ENCODE measurements at regions not wholly inside any gene's neighbourhood (a gene's known extent, or its start where the extent isn't known, plus 50 kb on each side); places are given as distances from the start of the nearest gene placed in this dataset.

GRCh38 chr11:115739146-115739545 is 234.9 kb upstream of the CADM1 start:
- ATAC-seq, result no peak
- TF ChIP-seq, protein P1, sequence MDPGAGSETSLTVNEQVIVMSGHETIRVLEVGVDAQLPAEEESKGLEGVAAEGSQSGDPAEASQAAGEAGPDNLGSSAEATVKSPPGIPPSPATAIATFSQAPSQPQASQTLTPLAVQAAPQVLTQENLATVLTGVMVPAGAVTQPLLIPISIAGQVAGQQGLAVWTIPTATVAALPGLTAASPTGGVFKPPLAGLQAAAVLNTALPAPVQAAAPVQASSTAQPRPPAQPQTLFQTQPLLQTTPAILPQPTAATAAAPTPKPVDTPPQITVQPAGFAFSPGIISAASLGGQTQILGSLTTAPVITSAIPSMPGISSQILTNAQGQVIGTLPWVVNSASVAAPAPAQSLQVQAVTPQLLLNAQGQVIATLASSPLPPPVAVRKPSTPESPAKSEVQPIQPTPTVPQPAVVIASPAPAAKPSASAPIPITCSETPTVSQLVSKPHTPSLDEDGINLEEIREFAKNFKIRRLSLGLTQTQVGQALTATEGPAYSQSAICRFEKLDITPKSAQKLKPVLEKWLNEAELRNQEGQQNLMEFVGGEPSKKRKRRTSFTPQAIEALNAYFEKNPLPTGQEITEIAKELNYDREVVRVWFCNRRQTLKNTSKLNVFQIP (CRISPR knock-in tag; IDR thresholded peaks at IDR 0.05; ENCODE audit: borderline replicate concordance, low read depth), result no peak
- TF ChIP-seq ISL1 (CRISPR knock-in tag; IDR thresholded peaks at IDR 0.05), result no peak
- TF ChIP-seq SNAI2 (CRISPR knock-in tag; IDR thresholded peaks at IDR 0.05), result no peak
- TF ChIP-seq, protein P2, sequence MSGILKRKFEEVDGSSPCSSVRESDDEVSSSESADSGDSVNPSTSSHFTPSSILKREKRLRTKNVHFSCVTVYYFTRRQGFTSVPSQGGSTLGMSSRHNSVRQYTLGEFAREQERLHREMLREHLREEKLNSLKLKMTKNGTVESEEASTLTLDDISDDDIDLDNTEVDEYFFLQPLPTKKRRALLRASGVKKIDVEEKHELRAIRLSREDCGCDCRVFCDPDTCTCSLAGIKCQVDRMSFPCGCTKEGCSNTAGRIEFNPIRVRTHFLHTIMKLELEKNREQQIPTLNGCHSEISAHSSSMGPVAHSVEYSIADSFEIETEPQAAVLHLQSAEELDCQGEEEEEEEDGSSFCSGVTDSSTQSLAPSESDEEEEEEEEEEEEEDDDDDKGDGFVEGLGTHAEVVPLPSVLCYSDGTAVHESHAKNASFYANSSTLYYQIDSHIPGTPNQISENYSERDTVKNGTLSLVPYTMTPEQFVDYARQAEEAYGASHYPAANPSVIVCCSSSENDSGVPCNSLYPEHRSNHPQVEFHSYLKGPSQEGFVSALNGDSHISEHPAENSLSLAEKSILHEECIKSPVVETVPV (CRISPR knock-in tag; IDR thresholded peaks at IDR 0.05), result no peak
- no peak for TF ChIP-seq PATZ1 (CRISPR knock-in tag; IDR thresholded peaks at IDR 0.05; ENCODE audit: borderline replicate concordance)
- TF ChIP-seq, protein P3, sequence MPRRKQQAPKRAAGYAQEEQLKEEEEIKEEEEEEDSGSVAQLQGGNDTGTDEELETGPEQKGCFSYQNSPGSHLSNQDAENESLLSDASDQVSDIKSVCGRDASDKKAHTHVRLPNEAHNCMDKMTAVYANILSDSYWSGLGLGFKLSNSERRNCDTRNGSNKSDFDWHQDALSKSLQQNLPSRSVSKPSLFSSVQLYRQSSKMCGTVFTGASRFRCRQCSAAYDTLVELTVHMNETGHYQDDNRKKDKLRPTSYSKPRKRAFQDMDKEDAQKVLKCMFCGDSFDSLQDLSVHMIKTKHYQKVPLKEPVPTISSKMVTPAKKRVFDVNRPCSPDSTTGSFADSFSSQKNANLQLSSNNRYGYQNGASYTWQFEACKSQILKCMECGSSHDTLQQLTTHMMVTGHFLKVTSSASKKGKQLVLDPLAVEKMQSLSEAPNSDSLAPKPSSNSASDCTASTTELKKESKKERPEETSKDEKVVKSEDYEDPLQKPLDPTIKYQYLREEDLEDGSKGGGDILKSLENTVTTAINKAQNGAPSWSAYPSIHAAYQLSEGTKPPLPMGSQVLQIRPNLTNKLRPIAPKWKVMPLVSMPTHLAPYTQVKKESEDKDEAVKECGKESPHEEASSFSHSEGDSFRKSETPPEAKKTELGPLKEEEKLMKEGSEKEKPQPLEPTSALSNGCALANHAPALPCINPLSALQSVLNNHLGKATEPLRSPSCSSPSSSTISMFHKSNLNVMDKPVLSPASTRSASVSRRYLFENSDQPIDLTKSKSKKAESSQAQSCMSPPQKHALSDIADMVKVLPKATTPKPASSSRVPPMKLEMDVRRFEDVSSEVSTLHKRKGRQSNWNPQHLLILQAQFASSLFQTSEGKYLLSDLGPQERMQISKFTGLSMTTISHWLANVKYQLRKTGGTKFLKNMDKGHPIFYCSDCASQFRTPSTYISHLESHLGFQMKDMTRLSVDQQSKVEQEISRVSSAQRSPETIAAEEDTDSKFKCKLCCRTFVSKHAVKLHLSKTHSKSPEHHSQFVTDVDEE (CRISPR knock-in tag; IDR thresholded peaks at IDR 0.05), result no peak
- no peak for TF ChIP-seq CREB5 (CRISPR knock-in tag; IDR thresholded peaks at IDR 0.05; ENCODE audit: low read depth)
- no peak for TF ChIP-seq ZC3H10 (CRISPR knock-in tag; IDR thresholded peaks at IDR 0.05)
- TF ChIP-seq ZNF565 (CRISPR knock-in tag; conservative IDR thresholded peaks at IDR 0.05; ENCODE audit: low read depth), result no peak
- TF ChIP-seq ZNF8 (CRISPR knock-in tag; IDR thresholded peaks at IDR 0.05), result no peak
- TF ChIP-seq ARNTL (CRISPR knock-in tag; IDR thresholded peaks at IDR 0.05; ENCODE audit: borderline replicate concordance, low read depth), result no peak
- no peak for TF ChIP-seq RARB (CRISPR knock-in tag; IDR thresholded peaks at IDR 0.05)
- TF ChIP-seq CSDC2 (CRISPR knock-in tag; IDR thresholded peaks at IDR 0.05), result no peak
- TF ChIP-seq TOX (CRISPR knock-in tag; IDR thresholded peaks at IDR 0.05; ENCODE audit: borderline replicate concordance), result no peak
- no peak for TF ChIP-seq ZFP3 (CRISPR knock-in tag; IDR thresholded peaks at IDR 0.05)
- TF ChIP-seq ZNF70 (CRISPR knock-in tag; IDR thresholded peaks at IDR 0.05), result no peak
- TF ChIP-seq TCF4 (CRISPR knock-in tag; IDR thresholded peaks at IDR 0.05; ENCODE audit: borderline replicate concordance), result no peak
- no peak for TF ChIP-seq ZFP30 (CRISPR knock-in tag; IDR thresholded peaks at IDR 0.05)
- TF ChIP-seq PPARA (CRISPR knock-in tag; IDR thresholded peaks at IDR 0.05; ENCODE audit: borderline replicate concordance), result no peak
- no peak for TF ChIP-seq ESRRG (CRISPR knock-in tag; IDR thresholded peaks at IDR 0.05)

GRCh38 chr11:115737875-115738274 is 233.7 kb upstream of the CADM1 start:
- TF ChIP-seq PPARA (CRISPR knock-in tag; IDR thresholded peaks at IDR 0.05; ENCODE audit: borderline replicate concordance), result no peak
- no peak for TF ChIP-seq GLIS3 (CRISPR knock-in tag; IDR thresholded peaks at IDR 0.05)
- TF ChIP-seq ZC3H10 (CRISPR knock-in tag; IDR thresholded peaks at IDR 0.05), result no peak
- TF ChIP-seq PATZ1 (CRISPR knock-in tag; IDR thresholded peaks at IDR 0.05; ENCODE audit: borderline replicate concordance), result no peak
- no peak for TF ChIP-seq ESRRG (CRISPR knock-in tag; IDR thresholded peaks at IDR 0.05)
- no peak for TF ChIP-seq TOX (CRISPR knock-in tag; IDR thresholded peaks at IDR 0.05; ENCODE audit: borderline replicate concordance)
- ATAC-seq, result no peak
